ENCODE measurements at regions not wholly inside any gene's neighbourhood (a gene's known extent, or its start where the extent isn't known, plus 50 kb on each side); places are given as distances from the start of the nearest gene placed in this dataset.

DNA sequence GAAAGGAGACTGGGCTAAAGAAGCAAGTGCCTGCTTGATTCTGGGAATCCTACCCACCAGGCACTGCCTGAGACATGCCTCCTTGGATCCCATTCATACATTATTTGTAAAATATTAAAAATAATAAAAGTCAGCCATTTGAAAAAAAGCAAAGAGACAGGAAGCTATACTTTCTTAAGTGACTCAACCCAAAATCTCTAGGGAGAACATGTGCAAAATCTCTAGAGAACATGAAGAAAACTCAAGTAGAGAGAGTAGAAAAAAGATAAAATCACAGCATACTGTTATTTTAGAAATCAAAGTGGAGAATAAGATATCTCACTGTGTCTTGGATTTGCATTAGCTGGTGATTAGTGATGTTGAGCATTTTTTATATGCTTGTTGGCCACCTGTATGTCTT lies 197.2 kb upstream of the GGTLC1 start:
- TF ChIP-seq GATA2 (IDR thresholded peaks at IDR 0.05; ENCODE audit: low read depth, low read length) (no peak), GATA3 (IDR thresholded peaks at IDR 0.05; ENCODE audit: low read depth, low read length) (no peak)

DNA sequence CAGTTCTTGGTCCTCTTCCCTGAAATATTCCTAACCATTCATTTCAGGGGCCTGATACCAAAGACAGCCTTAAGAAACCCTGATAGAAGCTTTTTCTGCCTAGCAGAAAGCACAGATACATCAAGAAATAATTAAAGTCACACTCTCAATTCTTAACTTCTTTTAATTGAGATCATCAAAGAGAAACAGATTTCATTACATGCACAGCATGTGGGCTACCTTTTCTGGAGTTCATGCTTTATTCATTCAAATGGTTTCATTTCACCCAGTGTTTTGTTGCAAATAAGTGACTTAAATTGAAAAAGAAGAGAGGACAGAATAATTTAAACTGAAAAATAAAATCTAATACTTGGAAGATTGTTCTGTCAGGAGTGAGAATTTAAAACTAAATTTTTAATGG lies 192.6 kb upstream of the GGTLC1 start:
- TF ChIP-seq GATA3 (IDR thresholded peaks at IDR 0.05; ENCODE audit: low read depth, low read length) (no peak), GATA2 (IDR thresholded peaks at IDR 0.05; ENCODE audit: low read depth, low read length) (no peak)

DNA sequence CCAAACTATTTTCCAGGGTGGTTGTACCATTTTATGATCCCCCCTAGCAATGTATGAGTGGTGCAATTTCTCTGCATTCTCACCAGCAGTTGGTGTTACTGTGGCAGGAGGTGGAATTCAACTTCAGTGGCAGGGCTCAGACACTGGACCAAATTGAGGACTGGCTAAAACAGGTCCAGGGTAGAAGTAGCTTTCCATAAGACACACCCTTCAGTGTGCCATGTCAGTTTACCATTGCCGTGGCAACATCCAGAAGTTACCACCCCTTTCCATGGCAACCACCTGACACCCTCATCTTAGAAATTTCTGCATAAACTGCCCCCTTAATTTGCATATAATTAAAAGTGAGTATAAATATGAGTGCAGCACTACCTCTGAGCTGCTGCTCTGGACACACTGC lies 180.7 kb upstream of the GGTLC1 start:
- no peak for TF ChIP-seq GATA2 (IDR thresholded peaks at IDR 0.05; ENCODE audit: low read depth, low read length)
- no peak for TF ChIP-seq GATA3 (IDR thresholded peaks at IDR 0.05; ENCODE audit: low read depth, low read length)

DNA sequence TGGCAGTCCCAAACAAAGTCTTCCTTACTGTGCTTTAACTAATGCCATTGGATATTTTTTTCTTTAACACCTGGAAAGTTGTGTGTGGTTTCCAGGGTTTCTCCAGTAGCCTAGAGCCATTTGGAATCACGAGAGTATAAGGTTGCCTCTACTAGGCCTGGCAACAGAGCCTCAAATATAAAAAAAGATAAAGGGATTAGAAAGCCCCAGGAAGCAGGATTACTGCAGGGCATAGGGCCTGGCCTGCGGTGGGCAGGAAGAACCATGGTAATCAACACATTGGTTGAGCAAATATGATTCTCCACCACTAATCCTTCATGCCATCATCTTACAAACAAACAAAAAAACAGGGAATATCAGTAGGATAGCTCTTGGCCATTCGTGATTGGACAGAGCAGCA lies 177.8 kb upstream of the GGTLC1 start:
- no peak for TF ChIP-seq GATA3 (IDR thresholded peaks at IDR 0.05; ENCODE audit: low read depth, low read length)
- TF ChIP-seq GATA2 (IDR thresholded peaks at IDR 0.05; ENCODE audit: low read depth, low read length): no peak

DNA sequence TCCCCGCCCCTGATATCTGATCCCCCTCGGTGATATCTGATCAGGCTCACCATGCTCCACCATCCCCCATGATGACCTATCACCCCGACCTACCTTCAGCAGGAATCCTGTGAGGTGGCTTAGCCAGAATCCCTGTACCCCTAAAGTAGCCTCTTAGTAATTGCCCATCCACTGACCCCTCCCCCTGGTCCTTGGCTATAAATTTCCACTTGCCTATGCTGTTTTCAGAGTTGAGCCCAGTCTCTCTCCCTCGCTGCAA lies 177.5 kb upstream of the GGTLC1 start:
- no peak for TF ChIP-seq GATA3 (IDR thresholded peaks at IDR 0.05; ENCODE audit: low read depth, low read length)
- TF ChIP-seq GATA2 (IDR thresholded peaks at IDR 0.05; ENCODE audit: low read depth, low read length): no peak

DNA sequence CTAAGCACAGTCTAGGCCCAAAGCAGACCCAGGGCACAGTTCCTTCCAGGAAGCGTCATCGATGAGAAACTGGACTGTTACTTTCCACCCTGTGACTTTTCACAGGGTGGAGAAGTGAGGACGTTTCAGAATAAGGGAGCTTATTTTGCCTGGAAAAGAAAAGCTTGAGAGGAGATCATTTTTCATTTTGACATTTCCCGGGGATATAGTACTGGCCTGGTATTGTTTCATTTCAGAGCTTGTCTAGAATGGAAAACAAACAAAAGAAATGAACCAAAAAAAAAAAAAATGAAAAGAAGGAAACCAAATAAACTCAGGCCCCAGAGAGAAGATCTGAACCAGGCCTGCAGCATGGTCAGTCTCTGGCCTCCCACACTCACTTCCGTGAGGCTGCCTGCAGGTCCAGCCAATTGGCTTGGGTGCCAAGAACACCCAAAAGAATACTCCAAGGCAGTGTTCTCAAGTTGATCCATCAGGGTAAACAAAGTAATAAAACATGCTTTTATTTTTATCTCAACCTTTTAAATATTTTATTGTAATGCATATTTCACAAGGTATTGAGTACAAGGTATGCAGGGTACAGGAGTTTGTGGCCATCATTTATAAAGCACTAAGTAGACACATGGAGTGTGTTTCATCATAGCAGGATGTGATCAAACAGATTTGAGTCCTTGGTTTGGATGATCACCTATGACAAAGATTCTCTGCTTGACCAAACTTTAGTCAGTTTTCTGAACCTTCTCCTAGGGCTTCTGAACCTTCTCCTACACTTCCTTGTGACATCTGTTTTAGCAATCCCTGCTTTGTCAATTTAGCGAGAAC lies 176.9 kb upstream of the GGTLC1 start:
- TF ChIP-seq GATA3 (IDR thresholded peaks at IDR 0.05; ENCODE audit: low read depth, low read length) (no peak), GATA2 (IDR thresholded peaks at IDR 0.05; ENCODE audit: low read depth, low read length) (no peak)

DNA sequence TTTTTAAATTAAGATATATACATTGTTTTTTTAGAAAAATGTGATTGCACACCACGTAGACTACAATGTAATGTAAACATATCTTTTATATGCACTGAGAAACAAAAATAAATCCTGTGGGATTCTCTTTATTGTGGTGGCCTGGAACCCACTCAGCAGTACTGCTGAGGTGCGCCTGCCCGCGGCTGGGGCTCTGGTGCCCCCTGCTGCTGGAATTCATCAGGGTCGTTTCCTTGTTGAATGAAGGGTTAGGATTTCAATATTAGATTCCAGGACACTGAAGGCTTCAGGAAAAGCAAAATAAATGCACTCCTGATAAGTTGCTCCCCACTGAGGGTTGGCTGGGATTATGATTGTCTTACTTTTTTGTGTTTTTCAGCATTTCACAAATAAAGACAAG lies 175.8 kb upstream of the GGTLC1 start:
- TF ChIP-seq GATA2 (IDR thresholded peaks at IDR 0.05; ENCODE audit: low read depth, low read length): no peak
- TF ChIP-seq GATA3 (IDR thresholded peaks at IDR 0.05; ENCODE audit: low read depth, low read length): no peak

DNA sequence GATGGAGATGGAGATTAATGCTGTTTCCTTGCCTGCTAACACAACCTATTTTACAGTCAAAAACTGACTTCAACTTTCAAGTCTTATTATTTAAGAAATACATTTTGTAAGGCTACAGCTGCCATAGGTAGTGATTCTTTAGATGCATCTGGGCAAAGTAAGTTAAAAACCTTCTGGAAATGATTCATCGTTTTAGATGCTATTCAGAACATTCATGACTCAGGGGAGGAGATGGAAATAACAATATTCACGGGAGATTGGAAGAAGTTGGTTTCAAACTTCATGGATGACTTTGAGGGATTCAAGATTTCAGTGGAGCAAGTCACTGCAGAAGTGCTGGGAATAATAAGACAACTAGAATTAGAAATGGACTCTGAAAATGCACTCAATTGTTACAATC lies 174.9 kb upstream of the GGTLC1 start:
- no peak for TF ChIP-seq GATA2 (IDR thresholded peaks at IDR 0.05; ENCODE audit: low read depth, low read length)
- no peak for TF ChIP-seq GATA3 (IDR thresholded peaks at IDR 0.05; ENCODE audit: low read depth, low read length)

DNA sequence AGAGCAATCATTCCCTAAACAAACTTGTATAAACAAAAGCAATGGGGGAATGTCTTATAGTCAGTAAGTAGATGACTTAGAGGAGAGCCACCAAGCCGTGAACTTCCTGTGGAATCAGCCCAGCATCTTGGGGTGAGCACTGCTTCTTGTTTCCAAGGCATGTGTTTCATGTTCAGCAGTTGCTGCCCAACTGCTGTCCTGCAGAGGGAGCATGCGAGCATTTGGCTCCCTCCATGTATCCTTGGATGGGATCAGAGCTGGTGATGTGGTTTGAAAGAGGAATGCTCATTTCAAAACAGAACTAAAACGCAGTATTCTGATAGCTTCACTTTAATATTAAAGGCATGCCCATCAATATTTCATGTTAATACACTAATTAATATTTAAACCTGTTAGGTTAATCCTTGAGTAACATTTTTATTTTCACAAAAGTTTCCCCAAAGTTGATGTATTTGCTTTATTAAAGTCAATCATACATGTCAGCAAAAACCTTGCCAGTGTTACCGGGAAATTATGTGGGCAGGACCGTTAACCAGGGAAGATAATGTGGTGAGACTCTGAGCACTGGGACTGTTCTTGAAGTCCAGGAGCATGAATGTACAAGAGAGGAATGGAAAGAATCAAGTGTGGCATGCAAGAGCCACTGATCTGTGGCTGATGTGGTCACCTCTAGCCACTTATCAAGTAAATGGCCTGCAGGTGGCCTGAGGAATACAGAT lies 172.1 kb upstream of the GGTLC1 start:
- TF ChIP-seq GATA2 (IDR thresholded peaks at IDR 0.05; ENCODE audit: low read depth, low read length): no peak
- TF ChIP-seq GATA3 (IDR thresholded peaks at IDR 0.05; ENCODE audit: low read depth, low read length): no peak

DNA sequence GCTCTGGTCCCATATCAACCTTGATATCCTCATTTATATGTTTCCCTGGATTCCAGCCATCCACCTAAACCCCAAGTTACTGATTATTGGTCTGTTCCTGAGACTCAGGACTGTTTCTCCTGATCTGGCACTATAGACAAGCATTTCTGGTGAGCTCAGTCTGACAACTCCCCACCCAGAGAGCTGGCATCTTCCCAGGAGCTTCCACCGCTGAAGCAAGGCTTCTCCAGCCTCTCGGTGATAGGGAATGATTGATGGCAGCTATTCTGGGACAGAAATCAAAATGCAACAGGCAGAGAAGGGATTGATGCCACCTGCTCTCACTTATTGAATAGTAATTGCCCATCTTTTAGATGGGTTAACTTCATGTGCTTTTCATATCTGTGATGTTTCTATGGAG lies 169.7 kb upstream of the GGTLC1 start:
- TF ChIP-seq GATA2 (IDR thresholded peaks at IDR 0.05; ENCODE audit: low read depth, low read length) (no peak), GATA3 (IDR thresholded peaks at IDR 0.05; ENCODE audit: low read depth, low read length) (no peak)

DNA sequence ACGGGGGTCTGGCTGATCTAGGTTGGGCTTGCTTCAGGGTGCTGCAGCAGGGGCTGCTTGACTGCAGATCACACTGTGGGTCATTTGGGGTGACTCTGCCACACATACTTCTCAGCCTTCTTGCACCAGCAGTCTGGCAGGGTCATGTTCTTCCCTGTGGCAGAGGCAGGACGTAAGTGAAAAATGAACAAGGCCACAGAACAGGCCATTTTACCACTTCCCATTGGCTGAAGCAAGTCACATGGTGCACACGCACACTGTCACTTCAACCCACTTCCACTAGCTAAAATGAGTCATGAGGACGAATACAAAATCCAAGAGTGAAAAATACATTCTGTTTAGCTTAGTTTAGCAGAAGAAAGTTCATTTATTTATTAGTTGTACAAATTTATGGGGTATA lies 168.6 kb upstream of the GGTLC1 start:
- TF ChIP-seq GATA3 (IDR thresholded peaks at IDR 0.05; ENCODE audit: low read depth, low read length) (no peak), GATA2 (IDR thresholded peaks at IDR 0.05; ENCODE audit: low read depth, low read length) (no peak)

DNA sequence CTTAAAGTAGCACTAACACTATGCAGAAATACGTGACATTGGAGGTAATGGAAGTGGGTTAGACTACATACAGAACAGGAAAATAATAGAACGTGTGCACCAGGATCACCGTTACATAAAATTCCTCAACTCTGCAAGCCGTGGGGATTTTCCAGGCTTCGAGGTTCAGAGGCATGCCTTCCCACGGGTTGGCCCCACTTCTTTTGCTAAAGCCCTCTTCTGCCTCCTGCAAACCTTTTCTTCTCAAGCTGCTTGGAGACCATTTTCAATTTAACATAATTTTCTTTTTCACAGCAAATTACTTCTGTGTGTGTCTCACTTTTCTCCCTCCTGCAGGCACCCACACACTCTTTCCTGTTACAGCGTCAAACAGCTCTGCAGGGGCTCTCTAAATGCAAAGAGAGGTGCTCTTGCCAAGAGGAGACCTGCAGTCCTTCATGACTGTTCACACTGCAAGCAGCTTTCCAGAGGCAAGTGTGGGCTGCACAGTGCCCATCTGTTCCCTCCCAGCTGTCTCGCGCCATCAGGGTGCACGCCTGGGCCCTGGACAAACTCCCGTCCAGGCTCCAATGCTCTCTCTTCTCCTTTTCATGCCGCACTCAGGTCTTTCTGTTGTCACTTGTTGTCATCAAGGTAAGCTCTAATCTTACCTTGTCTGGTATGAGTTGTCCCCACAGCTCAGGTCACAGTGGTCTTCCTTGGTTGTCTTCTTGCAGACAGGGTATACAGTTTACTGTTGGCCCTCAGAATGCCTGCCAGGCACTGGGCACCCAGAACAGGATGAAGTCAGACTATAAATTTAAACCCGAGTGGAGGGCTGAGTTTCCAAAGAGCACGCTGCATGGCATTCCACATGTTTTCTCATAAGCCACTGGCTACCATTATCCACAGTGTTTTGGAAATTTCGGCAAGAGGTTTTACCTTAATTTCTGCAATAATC lies 164.8 kb upstream of the GGTLC1 start:
- TF ChIP-seq GATA3 (IDR thresholded peaks at IDR 0.05; ENCODE audit: low read depth, low read length): no peak
- TF ChIP-seq GATA2 (IDR thresholded peaks at IDR 0.05; ENCODE audit: low read depth, low read length): no peak

DNA sequence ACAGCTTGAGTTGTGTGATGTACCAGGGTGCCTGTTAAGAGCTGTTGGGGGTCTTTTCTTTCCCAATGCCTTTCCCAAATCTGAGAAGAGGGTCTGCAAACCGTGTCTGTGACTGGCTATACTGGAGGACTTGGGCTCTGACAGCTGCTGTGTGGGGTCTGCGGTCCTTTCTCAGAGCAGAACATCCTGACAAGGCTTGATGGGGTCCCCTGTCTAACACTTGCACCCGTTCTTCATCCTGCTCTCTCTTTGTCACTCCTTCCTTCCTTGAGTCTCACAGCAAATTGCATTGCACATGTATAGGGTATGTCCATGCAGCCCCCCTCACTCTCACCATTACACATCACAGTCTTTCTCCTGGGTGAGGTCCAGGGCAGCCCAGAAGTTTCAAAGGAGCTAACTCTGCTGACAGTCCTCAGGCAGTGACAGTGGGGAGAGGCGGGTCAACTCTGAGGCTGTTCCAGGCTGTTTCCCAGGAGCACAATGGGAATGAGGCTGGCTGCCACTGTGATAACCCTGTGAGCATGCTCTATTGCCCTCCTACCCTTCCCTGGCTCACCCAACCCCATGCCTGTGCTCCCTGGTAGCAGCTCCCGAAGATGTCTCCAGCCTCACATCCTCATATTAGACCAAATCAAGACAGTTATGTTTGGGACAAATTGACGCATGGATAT lies 163.2 kb upstream of the GGTLC1 start:
- TF ChIP-seq GATA3 (IDR thresholded peaks at IDR 0.05; ENCODE audit: low read depth, low read length) (no peak), GATA2 (IDR thresholded peaks at IDR 0.05; ENCODE audit: low read depth, low read length) (no peak)

DNA sequence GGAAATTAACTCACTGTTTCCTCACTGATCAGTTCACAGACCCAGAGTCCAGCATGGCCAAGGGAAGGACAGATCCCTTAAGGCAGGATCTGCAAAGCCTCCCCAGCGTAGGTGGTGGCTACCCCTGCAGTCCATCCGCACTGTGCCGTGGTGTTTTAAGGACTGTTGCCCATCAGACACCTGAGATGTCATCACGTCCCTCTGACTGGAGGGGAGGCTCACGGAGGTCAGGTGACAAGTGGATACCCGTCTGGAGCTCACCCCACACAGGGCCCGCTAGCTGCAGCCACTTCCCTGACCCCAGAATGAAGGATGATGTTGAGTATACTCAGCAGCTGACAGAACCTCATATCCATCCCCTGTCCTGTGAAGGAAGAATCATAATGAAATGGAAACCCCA lies 161.8 kb upstream of the GGTLC1 start:
- TF ChIP-seq GATA2 (IDR thresholded peaks at IDR 0.05; ENCODE audit: low read depth, low read length): no peak
- TF ChIP-seq GATA3 (IDR thresholded peaks at IDR 0.05; ENCODE audit: low read depth, low read length): no peak

Data from SH-SY5Y (cell line).